PFSK-1 (cell line): ENCODE measurements at regions not wholly inside any gene's neighbourhood (a gene's known extent, or its start where the extent isn't known, plus 50 kb on each side); places are given as distances from the start of the nearest gene placed in this dataset.

Experiments used
- FOXP2 ChIP-seq: optimal IDR thresholded peaks from 2 replicates; pipeline ENCODE3; 2011; ENCODE audit warnings: borderline replicate concordance, control low read depth, inconsistent platforms; ENCODE audit not compliant: insufficient read depth; ENCODE audit errors: extremely low read length, extremely low read depth
- POLR2AphosphoS5 ChIP-seq: IDR thresholded peaks from 2 replicates; pipeline ENCODE4 v1.6.1; 2012; ENCODE audit warnings: low read depth, mild to moderate bottlenecking, control low read depth, low read length, moderate library complexity
- REST ChIP-seq, 2 experiments: IDR thresholded peaks; 2 replicates each; pipeline versions ENCODE4 v1.6.1 to v1.8.0; 2011 to 2012; ENCODE audit warnings: low read depth in 2 of 2, low read length in 2 of 2, control low read depth in 1 of 2, inconsistent platforms in 1 of 2, mild to moderate bottlenecking in 1 of 2, moderate library complexity in 1 of 2; ENCODE audit not compliant: insufficient read depth in 1 of 2
- SIN3A ChIP-seq: IDR thresholded peaks from 2 replicates; pipeline ENCODE4 v1.6.1; 2012; ENCODE audit warnings: mild to moderate bottlenecking, low read length, moderate library complexity, borderline replicate concordance; ENCODE audit not compliant: insufficient read depth
- TAF1 ChIP-seq: IDR thresholded peaks from 2 replicates; pipeline ENCODE4 v1.6.1; 2012; ENCODE audit warnings: low read length, control low read depth, borderline replicate concordance; ENCODE audit not compliant: insufficient read depth

- TF ChIP-seq FOXP2 = no peak
- TF ChIP-seq SIN3A = no peak
- TF ChIP-seq REST (IDR thresholded peaks at IDR 0.05; ENCODE audit: insufficient read depth in 1 of 2, low read depth in 2 of 2, low read length in 2 of 2) = no peak
- TF ChIP-seq TAF1 = no peak
- no peak for TF ChIP-seq POLR2AphosphoS5
Measured at GRCh38 chr4:131348263-131348662, 1800.8 kb upstream of the PCDH10 start.

GRCh38 chr4:131366714-131367113 lies 1782.4 kb upstream of the PCDH10 start:
- TF ChIP-seq SIN3A (no peak), REST (IDR thresholded peaks at IDR 0.05; ENCODE audit: insufficient read depth in 1 of 2, low read depth in 2 of 2, low read length in 2 of 2) (no peak), POLR2AphosphoS5 (no peak), FOXP2 (no peak), TAF1 (no peak)

DNA sequence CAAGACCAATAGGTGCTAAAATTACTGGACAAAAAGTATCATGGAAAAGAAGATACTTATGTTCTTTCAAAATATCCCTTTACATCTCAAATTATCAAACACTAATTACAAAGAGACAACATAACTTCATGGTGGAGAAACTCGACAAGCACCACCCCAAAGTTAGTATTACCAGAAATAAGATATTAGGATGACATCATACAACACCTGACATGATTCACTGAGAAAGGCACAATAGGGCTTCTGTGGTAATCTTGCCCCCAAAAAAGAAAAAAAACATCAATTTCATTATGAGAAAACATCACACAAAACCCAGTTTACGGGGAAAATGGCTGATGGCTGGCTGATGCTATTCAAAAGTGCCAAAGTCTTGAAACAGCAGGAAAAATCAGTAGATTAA lies 1781.7 kb upstream of the PCDH10 start:
- no peak for TF ChIP-seq SIN3A
- no peak for TF ChIP-seq REST (IDR thresholded peaks at IDR 0.05; ENCODE audit: insufficient read depth in 1 of 2, low read depth in 2 of 2, low read length in 2 of 2)
- TF ChIP-seq POLR2AphosphoS5 = no peak
- TF ChIP-seq TAF1 = no peak
- no peak for TF ChIP-seq FOXP2

DNA sequence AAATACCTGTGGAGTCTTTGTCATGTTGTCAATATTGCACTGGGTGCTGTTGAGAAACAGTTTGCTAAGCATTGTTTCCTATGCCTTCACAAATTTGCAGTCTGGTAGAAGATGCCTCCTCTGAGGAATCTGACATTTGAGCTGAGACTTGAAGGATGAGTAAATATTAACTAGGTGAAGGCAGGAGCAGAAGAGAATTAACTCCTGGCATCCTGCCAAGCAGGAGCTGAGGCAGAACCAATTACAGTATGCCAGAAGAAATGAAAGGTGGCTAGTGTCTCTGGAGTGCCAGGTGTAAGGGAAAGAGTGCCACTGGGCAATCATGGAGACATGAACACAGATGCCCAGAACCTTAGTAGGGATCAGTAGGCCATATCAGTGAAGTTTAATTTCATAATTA lies 1778.2 kb upstream of the PCDH10 start:
- TF ChIP-seq TAF1 (no peak), POLR2AphosphoS5 (no peak), REST (IDR thresholded peaks at IDR 0.05; ENCODE audit: insufficient read depth in 1 of 2, low read depth in 2 of 2, low read length in 2 of 2) (no peak), FOXP2 (no peak), SIN3A (no peak)

- no peak for TF ChIP-seq REST (IDR thresholded peaks at IDR 0.05; ENCODE audit: insufficient read depth in 1 of 2, low read depth in 2 of 2, low read length in 2 of 2)
- no peak for TF ChIP-seq FOXP2
- TF ChIP-seq POLR2AphosphoS5 = no peak
- TF ChIP-seq TAF1 = no peak
- TF ChIP-seq SIN3A = no peak
Measured at GRCh38 chr4:131381055-131381454, 1768.0 kb upstream of the PCDH10 start.
